ENCODE measurements at regions not wholly inside any gene's neighbourhood (a gene's known extent, or its start where the extent isn't known, plus 50 kb on each side); places are given as distances from the start of the nearest gene placed in this dataset.

DNA sequence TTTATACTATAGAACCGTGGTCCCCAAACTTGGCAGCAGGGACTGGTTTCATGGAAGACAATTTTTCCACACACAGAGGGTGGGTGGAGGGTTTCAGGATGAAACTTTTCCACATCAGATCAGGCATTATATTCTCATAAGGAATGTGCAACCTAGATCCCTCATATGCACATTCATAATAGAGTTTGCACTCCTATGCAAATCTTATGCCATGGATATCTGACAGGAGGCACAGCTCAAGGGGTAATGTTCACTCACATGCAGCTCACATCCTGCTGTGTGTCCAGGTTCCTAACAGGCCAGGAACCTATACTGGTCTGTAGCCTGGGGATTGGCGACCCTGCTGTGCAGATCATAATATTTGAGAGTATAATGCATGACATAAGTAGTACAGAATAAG is 1802.2 kb upstream of the ACO1 start:
- no peak overlapping the region for H3K4me3 Mint-ChIP-seq
- 57% methylated on average over 1 of the region's 2 CpGs for WGBS (ENCODE audit: insufficient coverage)

DNA sequence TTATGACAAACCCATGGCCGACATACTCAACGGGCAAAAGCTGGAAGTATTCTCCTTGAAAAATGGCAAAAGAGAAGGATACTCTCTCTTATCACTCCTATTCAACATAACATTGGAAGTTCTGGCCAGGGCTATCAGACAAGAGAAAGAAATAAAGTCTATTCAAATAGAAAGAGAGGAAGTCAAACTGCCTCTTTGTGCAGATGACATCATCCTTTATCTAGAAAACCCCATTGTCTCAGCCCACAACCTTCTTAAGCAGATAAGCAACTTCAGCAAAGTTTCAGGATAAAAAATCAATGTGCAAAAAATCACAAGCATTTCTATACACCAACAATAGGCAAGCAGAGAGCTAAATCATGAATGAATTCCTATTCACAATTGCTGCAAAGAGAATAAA is 1799.9 kb upstream of the ACO1 start:
- TF ChIP-seq, protein P1, sequence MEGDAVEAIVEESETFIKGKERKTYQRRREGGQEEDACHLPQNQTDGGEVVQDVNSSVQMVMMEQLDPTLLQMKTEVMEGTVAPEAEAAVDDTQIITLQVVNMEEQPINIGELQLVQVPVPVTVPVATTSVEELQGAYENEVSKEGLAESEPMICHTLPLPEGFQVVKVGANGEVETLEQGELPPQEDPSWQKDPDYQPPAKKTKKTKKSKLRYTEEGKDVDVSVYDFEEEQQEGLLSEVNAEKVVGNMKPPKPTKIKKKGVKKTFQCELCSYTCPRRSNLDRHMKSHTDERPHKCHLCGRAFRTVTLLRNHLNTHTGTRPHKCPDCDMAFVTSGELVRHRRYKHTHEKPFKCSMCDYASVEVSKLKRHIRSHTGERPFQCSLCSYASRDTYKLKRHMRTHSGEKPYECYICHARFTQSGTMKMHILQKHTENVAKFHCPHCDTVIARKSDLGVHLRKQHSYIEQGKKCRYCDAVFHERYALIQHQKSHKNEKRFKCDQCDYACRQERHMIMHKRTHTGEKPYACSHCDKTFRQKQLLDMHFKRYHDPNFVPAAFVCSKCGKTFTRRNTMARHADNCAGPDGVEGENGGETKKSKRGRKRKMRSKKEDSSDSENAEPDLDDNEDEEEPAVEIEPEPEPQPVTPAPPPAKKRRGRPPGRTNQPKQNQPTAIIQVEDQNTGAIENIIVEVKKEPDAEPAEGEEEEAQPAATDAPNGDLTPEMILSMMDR (IDR thresholded peaks at IDR 0.05), result no peak
- DNase-seq (no peak), ATAC-seq (no peak)
- Mint-ChIP-seq H3K27ac (no peak overlapping the region), H3K27me3 (ENCODE audit: low read depth in 2 of 2) (no peaks in the 10 kb centered on the region), H3K4me3 (no peak overlapping the region), H3K4me1 (no peaks in the 10 kb centered on the region), H3K9me3 (peaks cover 5 to 9% of the 10 kb centered on the region in 2 donors), H3K36me3 (peaks cover 7% of the 10 kb centered on the region)
- Histone ChIP-seq H3K4me3 (ENCODE audit: low read length) (no peak overlapping the region), H3K27me3 (ENCODE audit: control insufficient read depth, insufficient read depth, low read length) (no peaks in the 10 kb centered on the region), H3K4me1 (ENCODE audit: control insufficient read depth, insufficient read depth, low read length) (no peaks in the 10 kb centered on the region), H3K27ac (ENCODE audit: low read length) (no peak overlapping the region), H3K36me3 (ENCODE audit: control insufficient read depth, insufficient read depth, low read length) (no peaks in the 10 kb centered on the region), H3K9me3 (ENCODE audit: control insufficient read depth, insufficient read depth, low read length) (no peaks in the 10 kb centered on the region)
- intact Hi-C loops (cut with micrococcal nuclease), result no loop called here
- no CpG with 5 or more reads among the region's 2 CpGs for WGBS (ENCODE audit: insufficient coverage)

More for the DNA sequence above, 1802.2 kb upstream of the ACO1 start:
- Histone ChIP-seq H3K27me3 (ENCODE audit: control insufficient read depth, insufficient read depth, low read length) (no peaks in the 10 kb centered on the region), H3K4me1 (ENCODE audit: control insufficient read depth, insufficient read depth, low read length) (no peaks in the 10 kb centered on the region), H3K27ac (ENCODE audit: low read length) (no peak overlapping the region), H3K36me3 (ENCODE audit: control insufficient read depth, insufficient read depth, low read length) (no peaks in the 10 kb centered on the region), H3K9me3 (ENCODE audit: control insufficient read depth, insufficient read depth, low read length) (no peaks in the 10 kb centered on the region), H3K4me3 (ENCODE audit: low read length) (no peak overlapping the region)
- H3K4me1 Mint-ChIP-seq, result no peaks in the 10 kb centered on the region
- peaks cover 7% of the 10 kb centered on the region for H3K36me3 Mint-ChIP-seq
- no peak for ATAC-seq
- DNase-seq, result no peak
- no peaks in the 10 kb centered on the region for H3K27me3 Mint-ChIP-seq (ENCODE audit: low read depth in 2 of 2)
- no peak overlapping the region for H3K27ac Mint-ChIP-seq
- TF ChIP-seq, protein P1 (IDR thresholded peaks at IDR 0.05), result no peak
- peaks cover 5 to 9% of the 10 kb centered on the region in 2 donors for H3K9me3 Mint-ChIP-seq
- intact Hi-C loops (cut with micrococcal nuclease), result no loop called here

DNA sequence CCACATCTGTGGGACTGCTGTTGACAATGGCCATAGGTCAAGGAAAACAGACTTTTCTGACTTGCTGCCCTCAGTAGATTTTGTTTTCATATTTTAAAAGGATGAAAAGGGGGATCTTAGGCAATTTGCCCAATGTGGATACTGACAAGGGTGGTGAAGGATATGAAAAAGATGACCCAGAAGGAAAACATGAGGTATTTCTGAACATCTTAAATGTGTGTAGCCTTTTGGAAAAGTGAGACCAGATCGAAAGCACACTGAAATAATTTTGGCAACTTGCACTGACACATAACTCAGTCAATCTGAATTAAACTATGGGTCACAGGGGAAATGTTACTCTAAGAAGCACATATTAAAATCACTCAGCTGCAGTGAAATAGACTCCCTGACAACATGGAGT is 1793.0 kb upstream of the ACO1 start:
- intact Hi-C loops (cut with micrococcal nuclease), result no loop called here

DNA sequence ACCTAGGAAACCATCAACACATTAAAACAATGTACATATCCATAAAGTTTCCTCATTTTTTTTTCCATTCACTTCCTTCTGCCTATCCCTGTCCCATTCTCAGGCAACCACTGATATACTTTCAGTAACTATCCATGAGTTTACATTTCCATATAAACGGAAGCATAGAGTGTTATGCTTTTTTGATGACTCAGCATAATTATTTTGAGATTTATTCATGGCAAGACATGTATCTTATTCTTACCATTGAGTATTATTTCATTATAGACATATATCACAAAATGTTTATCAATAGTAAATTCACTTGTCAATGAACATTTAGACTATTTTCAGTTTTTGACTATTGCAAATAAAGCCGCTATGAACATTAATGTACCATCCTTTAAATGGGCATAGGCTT is 1786.8 kb upstream of the ACO1 start:
- Mint-ChIP-seq H3K27me3 (ENCODE audit: low read depth in 2 of 2) (no peaks in the 10 kb centered on the region), H3K4me3 (no peak overlapping the region), H3K4me1 (no peaks in the 10 kb centered on the region), H3K27ac (no peak overlapping the region), H3K9me3 (peaks cover 5 to 9% of the 10 kb centered on the region in 2 donors), H3K36me3 (peaks cover 15% of the 10 kb centered on the region)
- WGBS (ENCODE audit: insufficient coverage), result no CpG with 5 or more reads among the region's 2 CpGs
- Histone ChIP-seq H3K4me1 (ENCODE audit: control insufficient read depth, insufficient read depth, low read length) (no peaks in the 10 kb centered on the region), H3K27ac (ENCODE audit: low read length) (no peak overlapping the region), H3K4me3 (ENCODE audit: low read length) (no peak overlapping the region), H3K27me3 (ENCODE audit: control insufficient read depth, insufficient read depth, low read length) (no peaks in the 10 kb centered on the region), H3K36me3 (ENCODE audit: control insufficient read depth, insufficient read depth, low read length) (no peaks in the 10 kb centered on the region), H3K9me3 (ENCODE audit: control insufficient read depth, insufficient read depth, low read length) (no peaks in the 10 kb centered on the region)
- TF ChIP-seq, protein P1 (IDR thresholded peaks at IDR 0.05), result no peak
- intact Hi-C loops (cut with micrococcal nuclease), result no loop called here
- ATAC-seq, result no peak
- no peak for DNase-seq

More for the DNA sequence above, 1793.0 kb upstream of the ACO1 start:
- TF ChIP-seq, protein P1 (IDR thresholded peaks at IDR 0.05), result no peak
- Histone ChIP-seq H3K27me3 (ENCODE audit: control insufficient read depth, insufficient read depth, low read length) (no peaks in the 10 kb centered on the region), H3K4me1 (ENCODE audit: control insufficient read depth, insufficient read depth, low read length) (no peaks in the 10 kb centered on the region), H3K4me3 (ENCODE audit: low read length) (no peak overlapping the region), H3K9me3 (ENCODE audit: control insufficient read depth, insufficient read depth, low read length) (no peaks in the 10 kb centered on the region), H3K27ac (ENCODE audit: low read length) (no peak overlapping the region), H3K36me3 (ENCODE audit: control insufficient read depth, insufficient read depth, low read length) (no peaks in the 10 kb centered on the region)
- Mint-ChIP-seq H3K9me3 (no peaks in the 10 kb centered on the region), H3K27ac (no peak overlapping the region), H3K4me3 (no peak overlapping the region), H3K36me3 (no peaks in the 10 kb centered on the region), H3K4me1 (no peaks in the 10 kb centered on the region), H3K27me3 (ENCODE audit: low read depth in 2 of 2) (no peaks in the 10 kb centered on the region)
- ATAC-seq, result no peak
- WGBS (ENCODE audit: insufficient coverage), result 77% methylated on average over 1 of the region's 1 CpG
- no peak for DNase-seq
